GM12892 (cell line): ENCODE measurements at regions not wholly inside any gene's neighbourhood (a gene's known extent, or its start where the extent isn't known, plus 50 kb on each side); places are given as distances from the start of the nearest gene placed in this dataset.

Experiments
- POLR2A ChIP-seq: IDR thresholded peaks from 2 replicates; pipeline ENCODE4 v1.6.1; 2011; ENCODE audit warnings: low read depth, low read length, control low read depth
- POLR2AphosphoS5 ChIP-seq: IDR thresholded peaks from 2 replicates; pipeline ENCODE4 v1.6.1; 2011; ENCODE audit warnings: low read depth, low read length, control low read depth
- TAF1 ChIP-seq: IDR thresholded peaks from 2 replicates; pipeline ENCODE4 v1.6.1; 2011; ENCODE audit warnings: low read depth, mild to moderate bottlenecking, control low read depth, low read length, borderline replicate concordance

- TF ChIP-seq POLR2A (no peak), POLR2AphosphoS5 (no peak), TAF1 (no peak)
Measured at GRCh38 chr11:116504541-116505297, 268.1 kb downstream of the BUD13 start.
